NCI-H2227 (cell line): ENCODE measurements at regions not wholly inside any gene's neighbourhood (a gene's known extent, or its start where the extent isn't known, plus 50 kb on each side); places are given as distances from the start of the nearest gene placed in this dataset.
A peak's percentile ranks its signal among the peaks of the same experiment; 100 is the strongest.
"Not testable (repeated sequence)": the region's sequence is repeated elsewhere in the genome, so short reads cannot be mapped to it uniquely, and the experiment has no call there.

Experiments
- DNase-seq: peaks from one replicate; lab custom pipeline; 2025; ENCODE audit not compliant: unreplicated experiment; lab: John Stamatoyannopoulos, UW

- DNase-seq: no peak
These were observed 109.2 kb downstream of the GJA1 start for GRCh38 chr6:121544691-121545090.

GRCh38 chr6:121548131-121548530 lies 112.7 kb downstream of the GJA1 start:
- no peak for DNase-seq

GRCh38 chr6:121549736-121550135 lies 114.3 kb downstream of the GJA1 start:
- DNase-seq: no peak

GRCh38 chr6:121550491-121551010 lies 115.1 kb downstream of the GJA1 start:
- no peak for DNase-seq

GRCh38 chr6:121555201-121555600 lies 119.8 kb downstream of the GJA1 start:
- no peak for DNase-seq

GRCh38 chr6:121556149-121556548 lies 120.7 kb downstream of the GJA1 start:
- DNase-seq: not testable (repeated sequence)

GRCh38 chr6:121557146-121557940 lies 121.9 kb downstream of the GJA1 start:
- DNase-seq: no peak

- DNase-seq: no peak
These were observed 124.3 kb downstream of the GJA1 start for GRCh38 chr6:121559611-121560269.

GRCh38 chr6:121560476-121560875 lies 125.0 kb downstream of the GJA1 start:
- no peak for DNase-seq

GRCh38 chr6:121563286-121563685 lies 127.8 kb downstream of the GJA1 start:
- DNase-seq: no peak

- not testable (repeated sequence) for DNase-seq
These were observed 129.1 kb downstream of the GJA1 start for GRCh38 chr6:121564529-121564928.

- DNase-seq: no peak
These were observed 136.0 kb downstream of the GJA1 start for GRCh38 chr6:121571455-121571854.

- DNase-seq: no peak
These were observed 138.0 kb downstream of the GJA1 start for GRCh38 chr6:121573481-121573880.

GRCh38 chr6:121578216-121578615 lies 142.8 kb downstream of the GJA1 start:
- no peak for DNase-seq

GRCh38 chr6:121579478-121579877 lies 144.0 kb downstream of the GJA1 start:
- no peak for DNase-seq

GRCh38 chr6:121581327-121581726 lies 145.9 kb downstream of the GJA1 start:
- no peak for DNase-seq

GRCh38 chr6:121582262-121582661 lies 146.8 kb downstream of the GJA1 start:
- no peak for DNase-seq

- DNase-seq: peak; percentile 5
These were observed 149.3 kb downstream of the GJA1 start for GRCh38 chr6:121584586-121585369.

- DNase-seq: no peak
These were observed 155.0 kb downstream of the GJA1 start for GRCh38 chr6:121590438-121590837.

GRCh38 chr6:121590916-121591315 lies 155.5 kb downstream of the GJA1 start:
- DNase-seq: no peak

- peak; percentile 39 for DNase-seq
These were observed 157.0 kb downstream of the GJA1 start for GRCh38 chr6:121592261-121592935.
